ENCODE measurements at regions not wholly inside any gene's neighbourhood (a gene's known extent, or its start where the extent isn't known, plus 50 kb on each side); places are given as distances from the start of the nearest gene placed in this dataset.

GRCh38 chr1:106677721-106678120 is 378.8 kb upstream of the PRMT6 start:
- peak; percentile 72 for DNase-seq (ENCODE audit: low spot score)

- DNase-seq (ENCODE audit: low spot score): peak; percentile 77
These were observed 378.0 kb upstream of the PRMT6 start for GRCh38 chr1:106678279-106679050.

GRCh38 chr1:106680216-106680615 is 376.3 kb upstream of the PRMT6 start:
- peak; percentile 31 for DNase-seq (ENCODE audit: low spot score)

GRCh38 chr1:106680776-106681344 is 375.6 kb upstream of the PRMT6 start:
- peak; percentile 66 for DNase-seq (ENCODE audit: low spot score)

- DNase-seq (ENCODE audit: low spot score): peak; percentile 80
These were observed 374.4 kb upstream of the PRMT6 start for GRCh38 chr1:106681939-106682522.

GRCh38 chr1:106688446-106688845 is 368.0 kb upstream of the PRMT6 start:
- DNase-seq (ENCODE audit: low spot score): no peak

GRCh38 chr1:106698660-106699059 is 357.8 kb upstream of the PRMT6 start:
- no peak for DNase-seq (ENCODE audit: low spot score)

- DNase-seq (ENCODE audit: low spot score): no peak
These were observed 357.0 kb upstream of the PRMT6 start for GRCh38 chr1:106699433-106699832.

- no peak for DNase-seq (ENCODE audit: low spot score)
These were observed 356.3 kb upstream of the PRMT6 start for GRCh38 chr1:106700211-106700610.

- no peak for DNase-seq (ENCODE audit: low spot score)
These were observed 350.5 kb upstream of the PRMT6 start for GRCh38 chr1:106705971-106706370.

- DNase-seq (ENCODE audit: low spot score): no peak
These were observed 338.9 kb upstream of the PRMT6 start for GRCh38 chr1:106717591-106717990.

- no peak for DNase-seq (ENCODE audit: low spot score)
These were observed 334.7 kb upstream of the PRMT6 start for GRCh38 chr1:106721790-106722189.

GRCh38 chr1:106722466-106722865 is 334.0 kb upstream of the PRMT6 start:
- no peak for DNase-seq (ENCODE audit: low spot score)

GRCh38 chr1:106727171-106727570 is 329.3 kb upstream of the PRMT6 start:
- DNase-seq (ENCODE audit: low spot score): no peak

- peak; percentile 84 for DNase-seq (ENCODE audit: low spot score)
These were observed 309.9 kb upstream of the PRMT6 start for GRCh38 chr1:106746448-106747085.

- DNase-seq (ENCODE audit: low spot score): no peak
These were observed 309.2 kb upstream of the PRMT6 start for GRCh38 chr1:106747232-106747631.

- DNase-seq (ENCODE audit: low spot score): peak; percentile 78
These were observed 308.7 kb upstream of the PRMT6 start for GRCh38 chr1:106747791-106748190.

GRCh38 chr1:106748606-106749005 is 307.9 kb upstream of the PRMT6 start:
- DNase-seq (ENCODE audit: low spot score): peak; percentile 77

GRCh38 chr1:106749491-106749890 is 307.0 kb upstream of the PRMT6 start:
- peak; percentile 55 for DNase-seq (ENCODE audit: low spot score)

GRCh38 chr1:106749906-106750305 is 306.6 kb upstream of the PRMT6 start:
- DNase-seq (ENCODE audit: low spot score): no peak

GRCh38 chr1:106751002-106751401 is 305.5 kb upstream of the PRMT6 start:
- DNase-seq (ENCODE audit: low spot score): no peak

GRCh38 chr1:106753066-106753465 is 303.4 kb upstream of the PRMT6 start:
- DNase-seq (ENCODE audit: low spot score): peak; percentile 74

GRCh38 chr1:106754957-106755356 is 301.5 kb upstream of the PRMT6 start:
- no peak for DNase-seq (ENCODE audit: low spot score)
